A549 (cell line): ENCODE measurements at regions not wholly inside any gene's neighbourhood (a gene's known extent, or its start where the extent isn't known, plus 50 kb on each side); places are given as distances from the start of the nearest gene placed in this dataset.

Source experiments
- ATAC-seq, 2 experiments: fragments of 200-7000 bp in 1 of 2; fragments of >200 bp in 1 of 2; cut with Nextera tagmentation in 1 of 2; cut with Tn5 transposase in 1 of 2; 3 replicates each; pipeline versions ENCODE4 v1.8.0 to v1.9.1; 2018 to 2020; ENCODE audit warnings: mild to moderate bottlenecking in 1 of 2, moderate library complexity in 1 of 2
- CTCF ChIA-PET: fragments of 300-600 bp; sonication (Branson Sonifier 250); formaldehyde crosslinking; extraction: SDS; loops from one replicate; lab custom pipeline; 2021; ENCODE audit warnings: antibody characterized with exemption, inconsistent platforms; lab: Yijun Ruan, JAX
- POLR2A ChIA-PET: fragments of 350-600 bp; formaldehyde crosslinking; extraction: SDS; loops from one replicate; lab custom pipeline; 2021; ENCODE audit warnings: antibody characterized with exemption, inconsistent platforms; lab: Yijun Ruan, JAX
- DNase-seq, 2 experiments: peaks; one replicate each; pipeline versions ENCODE4 v3.0.0 to v3.0.0-alpha.2; 2011 to 2016; ENCODE audit warnings: low read depth in 1 of 2, low spot score in 1 of 2
- FAIRE-seq: peaks from 2 replicates; lab custom pipeline; 2011; peaks lifted over from hg19 to GRCh38; lab: Jason Lieb, UNC
- H3K27ac ChIP-seq, 2 experiments: fragments of >200 bp; sonication (Bioruptor Twin); formaldehyde crosslinking; 3 replicates each; pipeline ENCODE4 v1.5.1; 2016 to 2017
- H3K4me1 ChIP-seq: fragments of >200 bp; sonication (Bioruptor Twin); formaldehyde crosslinking; 3 replicates; pipeline ENCODE4 v1.6.1; 2016
- H3K4me2 ChIP-seq: fragments of >200 bp; sonication (Bioruptor Twin); formaldehyde crosslinking; 3 replicates; pipeline ENCODE4 v1.6.1; 2016
- H3K4me3 ChIP-seq: fragments of >200 bp; sonication (Bioruptor Twin); formaldehyde crosslinking; 3 replicates; pipeline ENCODE4 v1.5.1; 2016
- H3K9me3 ChIP-seq: fragments of >200 bp; sonication (Bioruptor Twin); formaldehyde crosslinking; 3 replicates; pipeline ENCODE4 v1.6.1; 2016
- ATOH8 ChIP-seq: fragments of 250-450 bp; sonication (Bioruptor Pico); IDR thresholded peaks from 2 replicates; pipeline ENCODE4 v1.5.0; 2020; ENCODE audit warnings: low read depth, mild to moderate bottlenecking, moderate library complexity
- BCL3 ChIP-seq: fragments of >200 bp; sonication (Bioruptor Twin); formaldehyde crosslinking; IDR thresholded peaks from 3 replicates; pipeline ENCODE4 v1.6.1; 2016
- E2F6 ChIP-seq: IDR thresholded peaks from 2 replicates; pipeline ENCODE4 v1.6.1; 2012; ENCODE audit warnings: low read depth, borderline replicate concordance
- EP300 ChIP-seq, 2 experiments: fragments of >200 bp; sonication (Bioruptor Twin); formaldehyde crosslinking; IDR thresholded peaks; 2 replicates in 1 of 2; 3 replicates in 1 of 2; pipeline ENCODE4 v1.6.1; 2016 to 2017
- HES2 ChIP-seq: fragments of >200 bp; sonication (Bioruptor Twin); formaldehyde crosslinking; IDR thresholded peaks from 2 replicates; pipeline ENCODE4 v1.6.1; 2016
- HEYL ChIP-seq: fragments of 250-450 bp; sonication (Bioruptor Pico); IDR thresholded peaks from 2 replicates; pipeline ENCODE4 v1.8.0; 2021; ENCODE audit warnings: mild to moderate bottlenecking, moderate library complexity
- HMGXB4 ChIP-seq: fragments of 250-450 bp; sonication (Bioruptor Pico); IDR thresholded peaks from 2 replicates; pipeline ENCODE4 v1.5.0; 2021; ENCODE audit warnings: mild to moderate bottlenecking, moderate library complexity, borderline replicate concordance
- HOXA7 ChIP-seq: fragments of 250-450 bp; sonication (Bioruptor Pico); IDR thresholded peaks from 2 replicates; pipeline ENCODE4 v1.5.0; 2020; ENCODE audit warnings: mild to moderate bottlenecking, moderate library complexity
- HOXB5 ChIP-seq: fragments of 250-450 bp; sonication (Bioruptor Pico); IDR thresholded peaks from 2 replicates; pipeline ENCODE4 v1.5.0; 2020; ENCODE audit warnings: mild to moderate bottlenecking, moderate library complexity
- JUN ChIP-seq, 2 experiments: fragments of >200 bp; sonication (Bioruptor Twin); formaldehyde crosslinking; IDR thresholded peaks; 2 replicates in 1 of 2; 3 replicates in 1 of 2; pipeline ENCODE4 v1.6.1; 2016 to 2017
- JUNB ChIP-seq: fragments of >200 bp; sonication (Bioruptor Twin); formaldehyde crosslinking; IDR thresholded peaks from 2 replicates; pipeline ENCODE4 v1.6.1; 2016
- KDM1A ChIP-seq: fragments of 200-600 bp; sonication (generic); IDR thresholded peaks from 2 replicates; pipeline ENCODE4 v1.6.1; 2016; ENCODE audit warnings: low read depth, mild to moderate bottlenecking
- MAZ ChIP-seq: fragments of 150-350 bp; IDR thresholded peaks from 2 replicates; pipeline ENCODE4 v1.6.1; 2014; ENCODE audit warnings: antibody characterized with exemption, low read depth, low read length, borderline replicate concordance
- MYC ChIP-seq: IDR thresholded peaks from 2 replicates; pipeline ENCODE4 v1.6.1; 2012; ENCODE audit warnings: mild to moderate bottlenecking, inconsistent platforms, low read length, improper control_type of control experiment, borderline replicate concordance
- NFE2L2 ChIP-seq: fragments of 150-350 bp; conservative IDR thresholded peaks from 2 replicates; pipeline ENCODE4 v1.6.1; 2014; ENCODE audit warnings: low read length
- NR3C1 ChIP-seq: fragments of >200 bp; sonication (Bioruptor Twin); formaldehyde crosslinking; IDR thresholded peaks from 3 replicates; pipeline ENCODE4 v1.6.1; 2017
- PBX3 ChIP-seq: IDR thresholded peaks from 2 replicates; pipeline ENCODE4 v1.6.1; 2012
- REST ChIP-seq: fragments of 200-600 bp; sonication (generic); IDR thresholded peaks from 2 replicates; pipeline ENCODE4 v1.6.1; 2016; ENCODE audit warnings: antibody characterized with exemption, mild to moderate bottlenecking, moderate library complexity
- RFX5 ChIP-seq: fragments of 450-650 bp; IDR thresholded peaks from 2 replicates; pipeline ENCODE4 v1.7.1; 2014; ENCODE audit warnings: antibody characterized with exemption, mild to moderate bottlenecking, moderate library complexity
- SREBF2 ChIP-seq: fragments of 450-650 bp; IDR thresholded peaks from 2 replicates; pipeline ENCODE4 v1.6.1; 2014; ENCODE audit warnings: mild to moderate bottlenecking, moderate library complexity
- TFCP2L1 ChIP-seq: fragments of 250-450 bp; sonication (Bioruptor Pico); IDR thresholded peaks from 2 replicates; pipeline ENCODE4 v1.5.0; 2021; ENCODE audit warnings: mild to moderate bottlenecking
- WGBS: methylation state at CpG from one replicate; pipeline ENCODE4 v1.1.6; 2017; ENCODE audit errors: missing lambda C conversion rate; 5-methylcytosine and 5-hydroxymethylcytosine counted together

GRCh38 chr4:141833209-141833608, 196.8 kb downstream of the IL15 start:
- Histone ChIP-seq H3K27ac (no peak overlapping the region), H3K9me3 (no peaks in the 10 kb centered on the region; the same call in 2 of the 3 replicates), H3K4me2 (no peak overlapping the region), H3K4me3 (no peak overlapping the region), H3K4me1 (no peaks in the 10 kb centered on the region)
- 89% methylated on average over 4 of the region's 4 CpGs for WGBS
- FAIRE-seq (no peak), DNase-seq (no peak), ATAC-seq (no peak)
- TF ChIP-seq TFCP2L1 (no peak), JUN (IDR thresholded peaks at IDR 0.05) (no peak), HOXB5 (CRISPR knock-in tag) (no peak), HMGXB4 (CRISPR knock-in tag) (no peak), MYC (no peak), JUNB (no peak)
- POLR2A ChIA-PET: no interaction called here
- CTCF ChIA-PET: interaction anchor here (1.0 kb wide), 1 partner anchor 488 kb away, joined by 3 read pairs; no protein-coding TSS in a partner anchor

- Histone ChIP-seq H3K27ac (no peak overlapping the region), H3K9me3 (no peaks in the 10 kb centered on the region), H3K4me3 (no peak overlapping the region), H3K4me2 (no peak overlapping the region), H3K4me1 (no peaks in the 10 kb centered on the region)
- CTCF ChIA-PET: no interaction called here
- no peak for DNase-seq
- TF ChIP-seq NR3C1 (no peak), NFE2L2 (no peak), TFCP2L1 (no peak), HOXA7 (no peak)
- WGBS: 94% methylated on average over 9 of the region's 9 CpGs
- POLR2A ChIA-PET: no interaction called here
- no peak for ATAC-seq
- FAIRE-seq: no peak
Observed at GRCh38 chr4:141840299-141840986, 204.1 kb downstream of the IL15 start.

GRCh38 chr4:141843136-141843535, 206.8 kb downstream of the IL15 start:
- FAIRE-seq: no peak
- Histone ChIP-seq H3K4me2 (no peak overlapping the region), H3K4me3 (no peak overlapping the region), H3K9me3 (no peaks in the 10 kb centered on the region), H3K4me1 (peaks cover 3% of the 10 kb centered on the region; the same call in 1 of the 3 replicates), H3K27ac (no peak overlapping the region)
- TF ChIP-seq NR3C1: no peak
- TF ChIP-seq HMGXB4 (CRISPR knock-in tag): no peak
- TF ChIP-seq HES2: no peak
- no peak for TF ChIP-seq KDM1A
- no peak for TF ChIP-seq HEYL (CRISPR knock-in tag)
- no peak for TF ChIP-seq REST
- TF ChIP-seq E2F6: no peak
- no peak for TF ChIP-seq ATOH8 (CRISPR knock-in tag)
- no peak for TF ChIP-seq SREBF2
- no peak for TF ChIP-seq MAZ
- no peak for TF ChIP-seq EP300 (IDR thresholded peaks at IDR 0.05)
- no peak for TF ChIP-seq BCL3
- no peak for TF ChIP-seq RFX5
- no peak for TF ChIP-seq PBX3
- ATAC-seq: no peak
- CTCF ChIA-PET: no interaction called here
- 82% methylated on average over 2 of the region's 2 CpGs for WGBS
- DNase-seq: no peak
- POLR2A ChIA-PET: no interaction called here
